Panc1 (cell line): ENCODE measurements at regions not wholly inside any gene's neighbourhood (a gene's known extent, or its start where the extent isn't known, plus 50 kb on each side); places are given as distances from the start of the nearest gene placed in this dataset.

ENCODE experiments used
- POLR2AphosphoS5 ChIP-seq: IDR thresholded peaks from 2 replicates; pipeline ENCODE4 v1.6.1; 2012; ENCODE audit warnings: mild to moderate bottlenecking, low read depth, low read length, moderate library complexity
- SIN3A ChIP-seq: IDR thresholded peaks from 2 replicates; pipeline ENCODE4 v1.6.1; 2012; ENCODE audit warnings: low read depth, mild to moderate bottlenecking, low read length, moderate library complexity, borderline replicate concordance; ENCODE audit not compliant: insufficient read depth
- TCF7L2 ChIP-seq: IDR thresholded peaks from 2 replicates; pipeline ENCODE4 v1.6.1; 2011; ENCODE audit warnings: mild to moderate bottlenecking, low read depth, low read length, inconsistent platforms
- TF ChIP-seq, protein P1 (sequence below): fragments of 450-650 bp; IDR thresholded peaks from 2 replicates; pipeline ENCODE4 v1.5.1; 2017; ENCODE audit warnings: mild to moderate bottlenecking
- TF ChIP-seq, protein P2 (sequence below), 2 experiments: IDR thresholded peaks; 2 replicates each; pipeline ENCODE4 v1.6.1; 2011 to 2012; ENCODE audit warnings: low read depth in 2 of 2, control low read depth in 1 of 2, low read length in 1 of 2, mild to moderate bottlenecking in 1 of 2, moderate library complexity in 1 of 2; ENCODE audit not compliant: insufficient read depth in 1 of 2

DNA sequence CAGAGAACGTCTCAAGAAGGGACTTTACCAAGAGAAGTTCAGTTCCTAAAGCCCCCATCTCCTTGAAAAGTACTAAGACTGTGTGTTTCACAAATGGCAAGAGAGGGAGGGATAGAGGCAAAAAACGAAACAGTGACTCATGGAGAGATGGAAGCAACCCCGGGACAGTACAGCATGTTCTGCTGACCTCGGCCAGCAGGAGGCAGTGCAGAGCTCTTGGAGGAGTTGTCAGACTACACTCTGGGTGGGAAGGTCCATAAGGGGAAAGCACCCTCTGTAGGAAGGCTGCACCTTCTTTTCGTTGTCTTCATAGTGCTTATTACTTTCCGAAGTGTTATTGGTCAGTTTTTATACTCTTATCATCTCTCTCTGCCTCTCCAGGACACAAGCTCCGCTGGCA lies 525.2 kb upstream of the CCDC196 start:
- TF ChIP-seq, protein P1, sequence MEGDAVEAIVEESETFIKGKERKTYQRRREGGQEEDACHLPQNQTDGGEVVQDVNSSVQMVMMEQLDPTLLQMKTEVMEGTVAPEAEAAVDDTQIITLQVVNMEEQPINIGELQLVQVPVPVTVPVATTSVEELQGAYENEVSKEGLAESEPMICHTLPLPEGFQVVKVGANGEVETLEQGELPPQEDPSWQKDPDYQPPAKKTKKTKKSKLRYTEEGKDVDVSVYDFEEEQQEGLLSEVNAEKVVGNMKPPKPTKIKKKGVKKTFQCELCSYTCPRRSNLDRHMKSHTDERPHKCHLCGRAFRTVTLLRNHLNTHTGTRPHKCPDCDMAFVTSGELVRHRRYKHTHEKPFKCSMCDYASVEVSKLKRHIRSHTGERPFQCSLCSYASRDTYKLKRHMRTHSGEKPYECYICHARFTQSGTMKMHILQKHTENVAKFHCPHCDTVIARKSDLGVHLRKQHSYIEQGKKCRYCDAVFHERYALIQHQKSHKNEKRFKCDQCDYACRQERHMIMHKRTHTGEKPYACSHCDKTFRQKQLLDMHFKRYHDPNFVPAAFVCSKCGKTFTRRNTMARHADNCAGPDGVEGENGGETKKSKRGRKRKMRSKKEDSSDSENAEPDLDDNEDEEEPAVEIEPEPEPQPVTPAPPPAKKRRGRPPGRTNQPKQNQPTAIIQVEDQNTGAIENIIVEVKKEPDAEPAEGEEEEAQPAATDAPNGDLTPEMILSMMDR: peak; percentile 68
- TF ChIP-seq POLR2AphosphoS5 (no peak), SIN3A (no peak), TCF7L2 (no peak)
- TF ChIP-seq, protein P2, sequence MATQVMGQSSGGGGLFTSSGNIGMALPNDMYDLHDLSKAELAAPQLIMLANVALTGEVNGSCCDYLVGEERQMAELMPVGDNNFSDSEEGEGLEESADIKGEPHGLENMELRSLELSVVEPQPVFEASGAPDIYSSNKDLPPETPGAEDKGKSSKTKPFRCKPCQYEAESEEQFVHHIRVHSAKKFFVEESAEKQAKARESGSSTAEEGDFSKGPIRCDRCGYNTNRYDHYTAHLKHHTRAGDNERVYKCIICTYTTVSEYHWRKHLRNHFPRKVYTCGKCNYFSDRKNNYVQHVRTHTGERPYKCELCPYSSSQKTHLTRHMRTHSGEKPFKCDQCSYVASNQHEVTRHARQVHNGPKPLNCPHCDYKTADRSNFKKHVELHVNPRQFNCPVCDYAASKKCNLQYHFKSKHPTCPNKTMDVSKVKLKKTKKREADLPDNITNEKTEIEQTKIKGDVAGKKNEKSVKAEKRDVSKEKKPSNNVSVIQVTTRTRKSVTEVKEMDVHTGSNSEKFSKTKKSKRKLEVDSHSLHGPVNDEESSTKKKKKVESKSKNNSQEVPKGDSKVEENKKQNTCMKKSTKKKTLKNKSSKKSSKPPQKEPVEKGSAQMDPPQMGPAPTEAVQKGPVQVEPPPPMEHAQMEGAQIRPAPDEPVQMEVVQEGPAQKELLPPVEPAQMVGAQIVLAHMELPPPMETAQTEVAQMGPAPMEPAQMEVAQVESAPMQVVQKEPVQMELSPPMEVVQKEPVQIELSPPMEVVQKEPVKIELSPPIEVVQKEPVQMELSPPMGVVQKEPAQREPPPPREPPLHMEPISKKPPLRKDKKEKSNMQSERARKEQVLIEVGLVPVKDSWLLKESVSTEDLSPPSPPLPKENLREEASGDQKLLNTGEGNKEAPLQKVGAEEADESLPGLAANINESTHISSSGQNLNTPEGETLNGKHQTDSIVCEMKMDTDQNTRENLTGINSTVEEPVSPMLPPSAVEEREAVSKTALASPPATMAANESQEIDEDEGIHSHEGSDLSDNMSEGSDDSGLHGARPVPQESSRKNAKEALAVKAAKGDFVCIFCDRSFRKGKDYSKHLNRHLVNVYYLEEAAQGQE (IDR thresholded peaks at IDR 0.05; ENCODE audit: insufficient read depth in 1 of 2, low read depth in 2 of 2, low read length in 1 of 2): no peak
